ENCODE measurements at regions not wholly inside any gene's neighbourhood (a gene's known extent, or its start where the extent isn't known, plus 50 kb on each side); places are given as distances from the start of the nearest gene placed in this dataset.

- Histone ChIP-seq H2BK5ac (ENCODE audit: low read depth, low read length, poor library complexity, severe bottlenecking) (no peak overlapping the region), H3K9ac (ENCODE audit: low read depth, low read length) (no peak overlapping the region), H3K56ac (ENCODE audit: extremely low read depth, insufficient read depth, low read length) (no peak overlapping the region), H3K9me3 (ENCODE audit: control insufficient read depth, insufficient read depth, low read length) (peaks cover 2% of the 10 kb centered on the region), H3K18ac (ENCODE audit: low read depth, low read length) (no peak overlapping the region), H3K9me1 (ENCODE audit: insufficient read depth, low read length) (no peaks in the 10 kb centered on the region), H4K8ac (ENCODE audit: low read depth in 2 of 2, low read length in 2 of 2) (no peak overlapping the region), H3K4me3 (ENCODE audit: insufficient read depth, low read depth, low read length) (no peak overlapping the region), H2AK5ac (ENCODE audit: low read depth, low read length) (no peak overlapping the region), H4K20me1 (ENCODE audit: insufficient read depth, low read length) (no peaks in the 10 kb centered on the region), H2BK20ac (ENCODE audit: low read depth, low read length) (no peak overlapping the region), H4K91ac (ENCODE audit: insufficient read depth, low read depth, low read length) (no peak overlapping the region), H3K27me3 (ENCODE audit: control insufficient read depth, insufficient read depth, low read length) (no peaks in the 10 kb centered on the region), H3K36me3 (ENCODE audit: control insufficient read depth, insufficient read depth, low read length) (no peaks in the 10 kb centered on the region), H3K4ac (ENCODE audit: low read depth, low read length) (no peak overlapping the region), H3K79me1 (ENCODE audit: low read depth in 1 of 2, low read length in 2 of 2) (no peaks in the 10 kb centered on the region), H3K23ac (ENCODE audit: low read depth, low read length) (no peak overlapping the region), H2BK120ac (ENCODE audit: low read depth, low read length) (no peak overlapping the region), H3K4me2 (ENCODE audit: low read depth, low read length) (no peak overlapping the region), H3K27ac (ENCODE audit: insufficient read depth, low read length) (no peak overlapping the region), H2AK9ac (replicated peaks; ENCODE audit: low read depth, low read length, poor library complexity) (no peak overlapping the region), H3K14ac (replicated peaks; ENCODE audit: low read depth, low read length) (no peak overlapping the region), H3K4me1 (ENCODE audit: control insufficient read depth, insufficient read depth, low read length) (no peaks in the 10 kb centered on the region), H2BK15ac (ENCODE audit: low read depth, low read length) (no peak overlapping the region), H4K5ac (ENCODE audit: low read depth, low read length) (no peak overlapping the region), H2AFZ (replicated peaks; ENCODE audit: low read length, poor library complexity) (no peak overlapping the region)
- CTCF ChIA-PET: no interaction called here
- POLR2A ChIA-PET (ENCODE audit: unreplicated experiment): no interaction called here
- in situ Hi-C loops (cut with MboI; ENCODE audit: low sequenced_read_pairs): no loop called here
- DNase-seq (no peak), ATAC-seq (ENCODE audit: low read depth) (no peak)
- intact Hi-C loops (cut with micrococcal nuclease): no loop called here
- no TSS peak for BruUV-seq (replicated peaks)
- TF ChIP-seq MXI1 (IDR thresholded peaks at IDR 0.05; ENCODE audit: borderline replicate concordance, low read depth, low read length) (no peak), CEBPB (IDR thresholded peaks at IDR 0.05; ENCODE audit: low read depth, low read length) (no peak), RFX5 (IDR thresholded peaks at IDR 0.05; ENCODE audit: low read depth, low read length) (no peak), CTCF (conservative IDR thresholded peaks at IDR 0.05; ENCODE audit: low read depth, low read length) (no peak), USF2 (IDR thresholded peaks at IDR 0.05; ENCODE audit: low read depth, low read length) (no peak), ELK1 (IDR thresholded peaks at IDR 0.05; ENCODE audit: borderline replicate concordance, low read depth, low read length) (no peak), CHD1 (IDR thresholded peaks at IDR 0.05; ENCODE audit: low read depth, low read length) (no peak), POLR2A (IDR thresholded peaks at IDR 0.05; ENCODE audit: low read depth, low read length) (no peak), BHLHE40 (IDR thresholded peaks at IDR 0.05; ENCODE audit: low read depth, low read length) (no peak), RCOR1 (IDR thresholded peaks at IDR 0.05; ENCODE audit: insufficient replicate concordance, low read length) (no peak), RAD21 (IDR thresholded peaks at IDR 0.05; ENCODE audit: low read length) (no peak)
- no CpG with 5 or more reads among the region's 2 CpGs for WGBS, 2 experiments (ENCODE audit: extremely low coverage in 2 of 2, insufficient read length in 1 of 2)
- dilution Hi-C loops (cut with HindIII; ENCODE audit: low sequenced_read_pairs, unreplicated experiment): no loop called here
Observed at GRCh38 chr3:167095976-167096375, 284.1 kb downstream of the ZBBX start.

Data from IMR-90 (cell line).